Right lobe of liver (tissue), 4 donors: ENCODE measurements at regions not wholly inside any gene's neighbourhood (a gene's known extent, or its start where the extent isn't known, plus 50 kb on each side); places are given as distances from the start of the nearest gene placed in this dataset.

ENCODE experiments used
- CTCF ChIP-seq, 4 donors: fragments of 200-600 bp in 3 of 4; fragments of 450-650 bp in 1 of 4; IDR thresholded peaks; one replicate each; pipeline versions ENCODE4 v1.5.1 to v1.8.0; 2016 to 2022; ENCODE audit warnings: antibody characterized with exemption in 4 of 4, mild to moderate bottlenecking in 2 of 4
- POLR2A ChIP-seq: fragments of 450-650 bp; IDR thresholded peaks from one replicate; pipeline ENCODE4 v1.6.1; 2017; ENCODE audit warnings: antibody characterized with exemption, mild to moderate bottlenecking
- donor health status: DM: no; HTN: no; CAD: no.
- donor health status: DM: no; HTN: no; CAD: no.
- donor health status: DM: no; HTN: yes; CAD: no.

- TF ChIP-seq CTCF (IDR thresholded peaks at IDR 0.05) (no peak), POLR2A (no peak)
Observed at GRCh38 chr4:185868983-185869382, 57.0 kb upstream of the SORBS2 start.
